ENCODE measurements at regions not wholly inside any gene's neighbourhood (a gene's known extent, or its start where the extent isn't known, plus 50 kb on each side); places are given as distances from the start of the nearest gene placed in this dataset.
"Not testable (repeated sequence)": the region's sequence is repeated elsewhere in the genome, so short reads cannot be mapped to it uniquely, and the experiment has no call there.

DNA sequence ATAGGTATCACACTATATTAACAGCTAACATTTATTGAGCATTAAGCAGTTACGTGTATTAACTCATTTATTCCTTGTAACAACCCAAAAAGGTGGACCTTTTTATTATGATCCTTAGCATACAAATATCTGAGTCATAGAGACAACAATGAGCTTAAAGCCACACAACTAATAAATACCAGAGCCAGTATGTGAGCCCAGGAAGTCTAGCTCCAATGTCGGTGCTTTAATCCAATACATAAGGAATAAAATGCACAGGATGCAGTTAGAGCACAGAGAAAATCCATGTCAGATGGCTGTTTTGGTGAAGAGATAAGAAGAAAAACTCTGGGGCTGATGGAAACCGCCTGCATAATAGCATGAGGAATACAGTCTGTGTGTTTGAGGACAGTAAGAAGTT is 888.6 kb downstream of the TMTC2 start:
- DNase-seq (ENCODE audit: low spot score): no peak

DNA sequence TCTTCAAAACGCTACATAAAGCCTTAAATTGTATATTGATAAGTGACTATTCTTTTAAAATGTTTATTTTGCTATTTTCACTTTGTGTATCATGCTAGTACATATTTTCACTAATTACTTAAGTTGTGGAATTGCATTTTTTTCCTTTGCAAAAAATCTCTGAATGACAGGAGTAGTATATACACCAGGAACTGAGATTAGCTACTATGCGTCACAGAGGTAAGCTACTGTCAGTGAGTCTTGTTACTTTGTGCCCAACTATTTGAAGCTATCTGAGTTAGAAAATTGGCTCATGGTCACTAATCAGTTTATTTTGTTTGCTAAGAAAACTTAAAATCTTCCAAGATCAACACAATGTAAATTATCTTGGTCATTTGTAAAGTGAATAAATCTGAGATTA is 887.4 kb downstream of the TMTC2 start:
- DNase-seq (ENCODE audit: low spot score): no peak

DNA sequence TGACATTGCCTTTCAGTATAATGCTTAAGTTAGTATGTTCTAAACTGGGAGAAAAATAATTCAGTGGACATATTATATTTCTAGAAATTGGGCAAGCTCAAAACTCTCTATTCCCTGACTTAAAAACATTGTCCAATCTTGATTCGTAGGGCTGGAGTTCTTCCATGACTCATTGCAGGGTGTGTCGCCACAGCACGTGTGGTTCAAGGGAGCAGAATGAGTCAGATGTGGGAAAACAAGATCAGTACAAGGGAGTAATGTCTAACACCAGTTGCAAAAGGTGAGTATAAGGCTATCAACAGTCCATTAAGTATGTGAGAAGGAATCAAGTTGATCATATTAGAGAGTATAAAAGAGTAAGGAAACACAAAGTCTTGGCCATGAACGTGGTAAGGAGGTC is 887.0 kb downstream of the TMTC2 start:
- DNase-seq (ENCODE audit: low spot score): peak; percentile 59

DNA sequence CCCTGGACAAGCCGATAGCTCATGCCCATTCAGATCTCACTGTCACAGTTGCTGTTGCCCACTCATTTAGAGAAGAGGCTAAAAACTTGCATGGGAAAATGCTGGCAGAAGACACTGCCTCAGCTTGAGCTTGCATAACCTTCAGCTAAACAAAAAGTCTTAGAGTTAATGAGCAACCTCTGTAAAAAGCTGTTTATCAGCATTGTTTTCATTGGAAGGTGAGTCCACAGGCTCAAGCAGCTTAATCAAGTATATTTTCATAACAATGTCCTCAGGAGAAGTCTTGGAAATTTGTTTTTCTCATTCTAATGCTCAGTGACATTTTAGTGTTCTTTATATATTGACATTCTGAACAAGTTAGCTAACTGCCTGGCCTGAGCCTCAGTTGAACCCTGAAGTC is 872.9 kb downstream of the TMTC2 start:
- DNase-seq (ENCODE audit: low spot score): no peak

DNA sequence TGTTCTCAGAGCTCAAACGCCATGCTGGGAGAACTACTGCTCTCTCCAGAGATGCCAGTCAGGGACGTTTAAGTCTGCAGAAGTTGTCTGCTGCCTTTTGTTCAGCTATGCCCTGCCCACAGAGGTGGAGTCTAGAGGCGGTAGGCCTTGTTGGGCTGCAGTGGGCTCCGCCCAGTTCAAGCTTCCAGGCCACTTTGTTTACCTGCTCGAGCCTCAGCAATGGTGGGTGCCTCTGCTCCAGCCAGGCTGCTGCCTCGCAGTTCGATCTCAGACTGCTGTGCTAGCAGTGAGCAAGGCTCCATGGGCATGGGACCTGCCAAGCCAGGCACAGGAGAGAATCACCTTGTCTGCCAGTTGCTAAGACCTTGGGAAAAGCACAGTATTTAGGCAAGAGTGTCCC is 869.3 kb downstream of the TMTC2 start:
- not testable (repeated sequence) for DNase-seq (ENCODE audit: low spot score)

DNA sequence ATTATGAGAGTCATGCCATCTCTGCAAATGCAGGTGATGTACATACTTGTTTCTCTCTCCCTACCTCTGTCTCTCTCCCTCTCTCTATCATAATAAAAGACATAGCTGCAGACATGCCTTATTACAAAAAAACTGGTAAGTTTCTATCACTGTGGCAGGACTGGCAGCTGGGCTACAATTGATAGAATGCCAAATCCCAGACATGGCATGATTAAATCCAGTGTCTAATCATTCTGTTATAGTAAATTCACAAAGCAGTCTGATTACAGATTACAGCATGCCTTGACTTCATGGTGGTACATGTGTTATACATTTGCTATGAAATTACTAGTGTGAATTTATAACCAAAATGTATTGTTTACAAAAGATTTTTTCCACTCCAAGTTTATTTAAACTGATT is 854.7 kb downstream of the TMTC2 start:
- no peak for DNase-seq (ENCODE audit: low spot score)

DNA sequence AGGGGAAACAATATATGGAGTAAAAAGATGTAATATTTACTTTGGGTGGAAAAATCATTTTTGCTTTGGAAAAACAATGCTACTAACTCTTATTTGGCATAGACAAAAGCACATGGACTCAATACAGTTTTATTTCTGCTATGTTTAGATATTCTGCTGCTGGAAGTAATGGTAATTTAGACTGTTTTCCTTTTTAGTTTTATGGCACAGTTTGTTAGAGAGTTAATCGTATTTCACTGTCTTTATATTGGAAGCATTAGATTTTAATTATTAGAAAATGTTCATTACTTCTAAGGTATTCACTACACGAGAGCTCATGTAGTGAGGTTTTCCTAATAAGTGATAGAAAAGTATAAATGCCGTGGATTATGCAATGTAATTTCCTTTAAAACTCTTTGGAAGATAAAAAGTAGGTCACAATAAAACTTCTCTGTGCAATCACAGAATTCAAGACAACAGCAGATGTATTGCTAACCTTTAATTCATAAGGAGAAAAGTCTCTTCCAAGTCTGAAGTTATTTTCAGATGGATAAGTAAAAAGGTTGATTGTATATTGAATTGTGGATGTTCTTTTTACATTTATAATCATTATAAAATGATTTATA is 851.8 kb downstream of the TMTC2 start:
- DNase-seq (ENCODE audit: low spot score): no peak

DNA sequence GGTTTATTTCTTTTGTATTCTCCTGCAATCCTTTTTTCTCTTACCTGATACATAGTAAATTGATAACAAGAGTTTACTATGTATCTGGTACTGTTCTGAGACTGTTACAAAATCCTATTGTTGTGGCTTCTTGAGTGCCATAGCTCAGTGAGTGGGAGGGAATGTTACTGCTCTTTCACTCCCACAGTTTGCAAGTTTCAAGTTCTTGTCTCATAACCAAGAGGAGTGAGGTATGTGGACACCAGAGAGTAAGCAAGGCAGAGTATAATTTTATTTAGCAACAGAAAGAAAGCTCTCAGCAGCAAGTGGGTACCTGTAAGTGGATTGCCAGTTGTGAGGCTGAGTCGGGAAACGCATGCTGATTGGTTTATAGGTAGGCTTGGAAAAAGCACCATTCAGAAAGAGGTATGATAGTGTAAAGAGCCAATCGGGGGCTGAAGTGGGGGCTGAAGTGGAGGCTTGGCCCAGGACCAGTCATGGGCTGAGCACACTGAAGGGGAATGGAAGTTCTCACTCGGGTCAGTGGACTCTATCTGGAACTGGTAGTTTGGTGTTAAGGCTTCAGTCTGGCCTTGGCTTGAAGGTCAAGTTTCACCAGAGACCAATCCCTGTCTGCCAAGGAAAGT is 850.8 kb downstream of the TMTC2 start:
- no peak for DNase-seq (ENCODE audit: low spot score)

DNA sequence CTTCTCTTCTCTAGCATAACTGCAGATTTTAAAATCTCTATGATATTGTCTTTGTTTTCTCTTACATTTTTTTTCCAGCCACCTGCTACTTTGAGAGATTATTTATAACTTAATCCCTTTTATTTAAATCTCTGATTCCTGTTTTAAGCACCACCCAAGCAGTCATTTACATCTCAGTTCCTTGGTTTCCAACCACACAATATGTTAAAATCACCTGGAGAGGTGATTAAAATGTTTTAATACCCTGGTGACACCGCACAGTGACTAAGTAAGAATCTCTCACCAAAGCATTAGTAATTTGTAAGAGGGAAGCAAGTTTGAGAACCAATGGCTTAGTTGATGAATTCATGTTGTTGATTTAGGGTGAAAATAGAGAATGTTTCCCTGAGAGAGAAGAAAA is 849.8 kb downstream of the TMTC2 start:
- no peak for DNase-seq (ENCODE audit: low spot score)

DNA sequence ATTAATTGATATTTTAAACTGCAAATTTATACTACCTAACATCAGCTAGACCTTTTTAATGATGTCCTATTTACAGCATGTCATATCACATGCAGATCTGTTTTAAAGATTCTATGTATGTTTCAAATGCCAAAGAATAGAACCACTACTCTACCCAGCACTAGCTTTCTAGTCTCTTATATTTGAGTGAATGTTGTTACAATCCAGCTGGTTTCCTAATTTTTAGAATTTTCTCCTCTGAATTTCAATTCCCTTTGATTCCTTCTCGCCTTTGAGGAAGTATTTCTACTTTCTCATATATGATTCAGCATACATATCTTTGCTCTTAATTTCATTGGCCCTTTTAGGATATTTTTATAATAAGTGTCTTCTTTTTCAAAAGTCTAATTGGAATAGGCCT is 841.9 kb downstream of the TMTC2 start:
- DNase-seq (ENCODE audit: low spot score): no peak

DNA sequence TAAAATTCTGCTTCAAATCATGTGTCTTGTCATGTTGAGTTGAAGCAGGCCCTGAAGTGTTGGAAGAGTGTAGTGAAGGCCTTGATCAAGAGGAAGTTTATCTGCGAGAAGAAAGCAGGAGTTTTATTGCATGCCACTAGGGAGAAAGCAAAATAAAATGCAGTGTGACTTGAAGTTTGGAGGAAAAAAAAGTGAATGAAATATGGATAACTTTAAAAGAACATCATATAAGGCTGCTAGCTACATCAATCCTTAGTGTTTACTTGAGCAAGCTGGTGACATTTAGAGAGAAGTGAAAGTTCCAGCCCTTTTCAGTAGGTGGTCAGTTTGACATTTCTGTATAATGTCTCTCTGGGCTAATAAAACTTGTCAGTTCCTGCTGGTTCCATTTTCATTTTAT is 841.1 kb downstream of the TMTC2 start:
- no peak for DNase-seq (ENCODE audit: low spot score)

DNA sequence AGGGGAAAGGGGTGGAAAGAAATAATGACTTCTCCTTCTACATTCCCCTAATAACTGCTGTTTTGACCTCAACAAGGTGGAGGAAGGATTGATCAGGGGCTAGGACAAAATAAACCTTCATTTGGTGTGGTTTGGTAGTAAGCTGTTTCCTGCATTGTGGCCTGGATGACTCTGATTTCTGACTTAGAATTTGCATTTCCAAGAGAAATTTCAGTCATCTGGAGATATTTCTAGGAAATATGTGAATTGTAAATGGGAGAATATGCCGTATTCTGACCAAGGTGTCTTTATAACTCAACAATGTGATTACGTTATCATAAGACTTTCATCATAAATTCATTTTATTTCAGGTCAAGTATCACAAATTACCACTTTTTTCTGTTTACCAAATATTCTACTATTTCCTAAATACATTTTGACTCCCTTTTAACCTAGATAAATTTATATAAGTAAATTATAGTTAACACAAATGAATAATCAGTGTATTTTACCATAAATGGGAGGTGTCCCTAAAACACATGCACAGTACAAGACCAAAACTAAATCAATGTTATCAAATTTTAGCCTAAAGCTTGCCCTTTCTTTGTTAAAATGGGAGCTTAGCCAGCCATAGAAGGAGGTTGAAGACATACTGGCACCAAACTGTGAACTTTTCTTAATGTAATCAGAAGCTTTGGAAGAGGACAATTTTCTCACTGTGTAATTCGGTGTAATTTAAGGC is 828.8 kb downstream of the TMTC2 start:
- DNase-seq (ENCODE audit: low spot score): no peak

DNA sequence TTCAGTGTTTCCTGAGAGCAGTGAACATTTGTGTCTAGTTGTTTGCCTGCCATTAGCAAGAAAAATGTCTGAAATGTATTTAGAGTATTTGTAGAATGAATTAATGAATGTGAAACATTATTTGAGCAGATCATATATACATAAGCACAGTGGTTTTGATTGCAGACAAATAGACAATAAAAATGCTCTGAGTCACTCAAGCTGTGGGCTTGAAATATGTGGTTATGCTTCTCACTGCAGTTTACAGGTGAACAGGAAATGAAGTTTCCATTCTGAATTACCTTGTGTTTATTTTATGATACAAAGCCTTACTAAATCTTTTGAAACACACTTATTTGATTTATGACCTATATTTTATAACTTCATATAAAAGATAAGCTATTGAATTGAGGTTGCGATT is 827.7 kb downstream of the TMTC2 start:
- peak; percentile 14 for DNase-seq (ENCODE audit: low spot score)

DNA sequence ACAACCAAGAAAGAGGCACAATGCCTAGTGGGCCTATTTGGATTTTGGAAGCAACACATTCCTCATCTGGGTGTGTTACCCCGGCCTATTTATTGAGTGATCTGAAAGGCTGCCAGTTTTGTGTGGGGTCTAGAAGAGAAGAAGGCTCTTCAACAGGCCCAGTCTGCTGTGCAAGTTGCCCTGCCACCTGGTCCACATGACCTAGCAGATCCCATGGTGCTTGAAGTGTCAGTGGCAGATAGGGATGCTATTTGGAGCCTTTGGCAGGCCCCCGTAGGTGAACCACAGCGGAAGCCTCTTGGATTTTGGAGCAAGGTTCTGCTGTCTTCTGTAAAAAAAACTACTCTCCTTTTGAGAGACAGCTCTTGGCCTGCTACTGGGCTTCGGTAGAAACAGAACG is 820.1 kb downstream of the TMTC2 start:
- DNase-seq (ENCODE audit: low spot score): no peak

DNA sequence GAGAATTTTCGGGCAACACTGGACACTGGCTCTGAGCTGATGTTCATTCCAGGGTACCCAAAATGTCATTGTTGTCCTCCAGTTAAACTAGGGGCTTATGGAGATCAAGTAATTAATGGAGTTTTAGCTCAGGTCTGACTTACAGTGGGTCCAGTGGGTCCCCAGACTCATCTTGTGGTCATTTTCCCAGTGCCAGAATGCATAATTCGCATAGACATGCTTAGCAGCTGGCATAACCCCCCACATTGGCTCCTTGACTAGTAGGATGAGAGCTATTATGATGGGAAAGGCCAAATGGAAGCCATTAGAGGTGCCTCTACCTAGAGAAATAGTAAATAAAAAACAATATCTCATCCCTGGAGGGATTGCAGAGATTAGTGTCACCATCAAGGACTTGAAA is 818.9 kb downstream of the TMTC2 start:
- no peak for DNase-seq (ENCODE audit: low spot score)

DNA sequence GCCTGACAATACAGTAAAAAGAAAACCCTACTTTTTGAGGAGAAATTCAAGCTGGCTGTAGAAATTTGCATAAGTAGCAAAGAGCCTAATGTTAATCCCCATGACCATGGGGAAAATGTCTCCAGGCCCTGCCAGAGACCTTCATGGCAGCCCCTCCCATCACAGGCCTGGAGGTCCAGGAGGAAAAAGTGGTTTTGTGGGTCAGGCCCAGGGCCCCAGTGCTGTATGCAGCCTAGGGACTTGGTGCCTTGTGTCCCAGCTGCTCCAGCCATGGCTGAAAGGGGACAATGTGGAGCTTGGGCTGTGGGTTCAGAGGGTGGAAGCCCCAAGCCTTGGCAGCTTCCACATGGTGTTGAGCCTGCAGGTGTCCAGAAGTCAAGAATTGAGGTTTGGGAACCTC is 813.2 kb downstream of the TMTC2 start:
- DNase-seq (ENCODE audit: low spot score): not testable (repeated sequence)

DNA sequence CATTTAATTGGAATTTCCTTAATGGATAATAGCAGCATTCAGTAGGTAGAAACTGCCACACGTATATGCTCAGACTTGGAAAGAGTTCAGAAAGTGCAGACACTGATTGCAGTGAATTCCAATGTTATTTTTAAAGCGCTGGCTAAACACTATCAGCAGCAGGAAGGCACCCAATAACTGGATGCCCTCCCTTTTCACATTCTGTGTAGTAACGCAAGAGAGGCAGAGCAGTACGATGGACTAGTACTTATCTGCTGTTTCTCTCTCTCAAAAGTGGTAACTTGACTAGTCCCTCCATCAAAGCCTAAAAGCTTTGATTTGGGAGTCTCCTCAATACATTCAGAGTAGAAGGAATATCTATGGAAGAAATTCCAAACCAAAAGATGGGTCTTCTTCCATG is 791.0 kb downstream of the TMTC2 start:
- no peak for DNase-seq (ENCODE audit: low spot score)

DNA sequence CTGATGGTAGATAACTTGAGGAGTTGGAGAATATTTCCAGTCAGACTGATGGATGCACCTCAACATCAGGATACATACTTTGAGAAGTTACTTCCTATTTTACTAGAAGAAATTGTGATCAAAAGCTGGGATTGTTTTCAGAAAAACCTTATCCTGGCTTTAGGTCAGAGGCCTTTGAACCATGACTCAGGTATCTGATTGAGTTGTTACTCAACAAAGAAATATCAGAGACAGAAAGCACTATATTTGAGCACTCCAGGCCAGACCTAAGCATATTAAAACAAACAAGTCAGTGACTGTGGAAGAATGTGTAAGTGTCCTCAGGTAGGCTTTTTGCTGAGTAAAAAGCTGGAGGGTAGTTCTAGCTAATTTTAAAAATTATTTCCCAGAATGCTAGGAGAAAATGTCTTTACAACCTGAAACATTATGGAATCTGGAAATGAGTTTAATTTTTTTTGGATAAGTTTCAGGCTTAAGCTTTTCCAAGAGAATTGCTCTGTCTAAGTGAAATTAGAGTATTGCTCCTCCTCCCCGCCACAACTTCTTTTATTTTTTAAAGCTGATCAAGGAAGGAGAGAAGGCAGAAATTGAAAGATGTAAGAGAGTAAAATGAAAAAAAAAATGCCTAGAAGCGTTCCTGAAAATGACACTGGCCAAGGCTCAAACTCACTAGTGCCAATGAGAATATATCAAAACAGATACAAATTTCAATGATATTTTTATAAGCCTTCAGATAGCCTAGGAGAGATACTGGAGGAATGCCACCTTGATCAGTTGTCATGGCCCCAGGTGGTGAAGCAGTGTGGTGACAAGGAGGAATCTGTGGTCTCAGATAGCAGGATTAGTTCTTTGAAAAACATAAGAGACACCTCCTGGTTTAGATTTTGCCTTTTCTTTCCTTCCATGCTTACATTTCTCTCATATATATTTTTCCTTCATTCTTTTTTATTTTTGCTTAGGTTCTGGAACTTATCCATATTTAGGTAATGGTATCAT is 790.3 kb downstream of the TMTC2 start:
- no peak for DNase-seq (ENCODE audit: low spot score)

DNA sequence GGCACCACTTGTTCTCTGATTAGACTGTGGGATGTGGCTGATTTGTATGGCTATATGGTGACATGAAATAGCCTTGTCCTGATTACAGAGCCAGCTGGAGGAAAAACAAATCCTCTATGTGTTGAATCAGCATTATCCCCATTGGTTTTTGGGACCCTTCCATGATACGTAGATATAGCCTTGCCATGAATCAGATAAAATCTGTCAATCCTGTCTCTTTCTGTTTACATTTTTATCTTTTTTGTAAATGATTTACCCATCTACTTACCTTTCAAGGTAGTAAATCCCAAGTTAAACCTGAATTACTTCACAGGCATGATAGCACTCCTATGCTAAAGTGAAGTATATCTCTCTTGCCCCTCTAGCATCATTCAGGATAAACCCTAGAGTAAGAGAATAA is 789.3 kb downstream of the TMTC2 start:
- DNase-seq (ENCODE audit: low spot score): no peak

DNA sequence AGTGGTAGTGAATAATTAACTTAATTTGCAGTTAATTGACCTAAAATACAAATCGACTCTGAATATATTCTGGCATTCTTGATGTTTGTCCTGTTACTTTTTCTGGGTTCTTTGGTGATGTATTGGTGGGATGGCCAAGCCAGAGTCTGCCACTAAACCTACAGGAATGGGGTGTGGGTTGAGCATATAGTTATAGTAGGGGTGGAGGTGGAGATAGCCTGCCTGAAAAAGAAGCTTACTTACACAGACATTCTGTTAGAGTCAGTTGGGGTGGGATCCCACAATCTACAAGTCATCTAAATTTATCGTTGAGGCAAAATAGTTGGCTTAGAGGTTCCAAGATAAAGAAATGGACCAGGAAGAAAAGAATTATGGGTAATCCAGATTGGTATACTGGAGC is 787.7 kb downstream of the TMTC2 start:
- DNase-seq (ENCODE audit: low spot score): no peak

DNA sequence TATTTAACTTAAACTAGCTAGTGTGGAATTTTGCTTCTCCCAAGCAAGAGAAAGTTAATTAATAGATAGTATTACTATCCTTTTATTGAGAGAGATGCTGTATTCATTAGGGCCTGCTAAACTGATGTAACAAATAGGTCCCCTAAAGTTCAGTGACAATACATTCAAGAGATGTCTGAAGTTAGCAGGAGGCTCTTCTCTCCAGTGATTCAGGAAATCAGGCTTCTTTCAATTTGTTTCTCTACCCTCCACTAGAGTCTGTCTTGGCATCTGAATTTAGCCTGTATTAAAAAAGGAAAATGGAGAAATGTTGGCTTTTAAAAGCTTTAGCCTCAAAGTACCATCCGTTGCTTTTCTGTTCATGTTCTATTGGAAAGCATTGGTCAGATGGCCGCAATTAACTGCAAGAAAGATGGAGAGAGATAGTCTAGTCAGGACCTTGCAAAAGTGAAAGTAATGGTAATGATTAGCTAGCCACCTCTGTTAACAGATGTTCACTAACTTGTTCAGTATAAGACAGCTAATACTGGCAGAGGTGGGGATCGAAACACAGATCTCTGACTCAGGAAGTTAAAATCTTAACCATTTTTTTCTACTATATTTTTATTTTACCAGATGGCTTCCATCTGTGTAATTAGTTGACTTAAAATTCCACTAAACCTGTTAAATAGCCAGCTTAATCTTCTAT is 786.8 kb downstream of the TMTC2 start:
- DNase-seq (ENCODE audit: low spot score): no peak

DNA sequence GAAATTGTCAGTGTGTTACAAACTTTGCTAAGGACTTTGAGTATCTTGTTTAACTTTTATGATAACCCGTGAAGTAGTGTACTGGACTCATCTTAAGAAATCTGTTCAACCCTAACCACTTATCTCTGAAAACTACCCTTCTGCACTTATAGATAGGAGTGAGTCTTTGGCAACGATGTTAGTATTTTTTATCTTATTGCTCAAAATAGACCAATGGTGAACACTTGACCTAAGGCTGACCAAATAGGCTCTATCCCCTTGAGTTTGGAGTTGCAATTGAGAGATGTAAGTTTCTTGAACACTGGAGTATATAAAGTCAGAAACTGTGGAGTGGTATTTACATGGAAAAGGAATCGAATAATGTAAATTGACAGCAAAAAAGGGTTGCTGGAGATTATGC is 786.1 kb downstream of the TMTC2 start:
- no peak for DNase-seq (ENCODE audit: low spot score)

Measured in H4 (cell line).